ENCODE measurements at regions not wholly inside any gene's neighbourhood (a gene's known extent, or its start where the extent isn't known, plus 50 kb on each side); places are given as distances from the start of the nearest gene placed in this dataset.

- Mint-ChIP-seq H3K27me3 (ENCODE audit: low read depth in 2 of 2) (peaks cover 4 to 21% of the 10 kb centered on the region in 2 donors), H3K36me3 (no peaks in the 10 kb centered on the region), H3K4me3 (no peak overlapping the region), H3K9me3 (no peaks in the 10 kb centered on the region), H3K27ac (no peak overlapping the region), H3K4me1 (no peaks in the 10 kb centered on the region)
- H3K27me3 ChIP-seq (ENCODE audit: control insufficient read depth, insufficient read depth, low read length) = no peaks in the 10 kb centered on the region
- H3K27ac ChIP-seq (ENCODE audit: low read length) = no peak overlapping the region
- intact Hi-C loops (cut with micrococcal nuclease) = no loop called here
- ATAC-seq (no peak), DNase-seq (no peak)
- no peaks in the 10 kb centered on the region for H3K36me3 ChIP-seq (ENCODE audit: control insufficient read depth, insufficient read depth, low read length)
- no peak overlapping the region for H3K4me3 ChIP-seq (ENCODE audit: low read length)
- no peaks in the 10 kb centered on the region for H3K4me1 ChIP-seq (ENCODE audit: control insufficient read depth, insufficient read depth, low read length)
- no peaks in the 10 kb centered on the region for H3K9me3 ChIP-seq (ENCODE audit: control insufficient read depth, insufficient read depth, low read length)
- no peak for TF ChIP-seq CTCF (IDR thresholded peaks at IDR 0.05)
These were observed 103.3 kb upstream of the CPEB2 start for GRCh38 chr4:14898989-14899388.

GRCh38 chr4:14902342-14902741 lies 99.9 kb upstream of the CPEB2 start:
- DNase-seq (no peak), ATAC-seq (no peak)
- Histone ChIP-seq H3K9me3 (ENCODE audit: control insufficient read depth, insufficient read depth, low read length) (no peaks in the 10 kb centered on the region), H3K4me3 (ENCODE audit: low read length) (no peak overlapping the region), H3K4me1 (ENCODE audit: control insufficient read depth, insufficient read depth, low read length) (peaks cover 4% of the 10 kb centered on the region), H3K27ac (ENCODE audit: low read length) (no peak overlapping the region), H3K27me3 (ENCODE audit: control insufficient read depth, insufficient read depth, low read length) (no peaks in the 10 kb centered on the region), H3K36me3 (ENCODE audit: control insufficient read depth, insufficient read depth, low read length) (no peaks in the 10 kb centered on the region)
- Mint-ChIP-seq H3K9me3 (no peaks in the 10 kb centered on the region), H3K4me1 (peaks cover 6 to 14% of the 10 kb centered on the region in 2 donors), H3K4me3 (no peak overlapping the region), H3K36me3 (no peaks in the 10 kb centered on the region), H3K27ac (no peak overlapping the region), H3K27me3 (ENCODE audit: low read depth in 2 of 2) (peaks cover 4 to 15% of the 10 kb centered on the region in 2 donors)
- no peak for TF ChIP-seq CTCF (IDR thresholded peaks at IDR 0.05)
- 87% methylated on average over 3 of the region's 3 CpGs for WGBS (ENCODE audit: insufficient coverage)
- intact Hi-C loops (cut with micrococcal nuclease) = no loop called here

- H3K9me3 ChIP-seq (ENCODE audit: control insufficient read depth, insufficient read depth, low read length) = no peaks in the 10 kb centered on the region
- intact Hi-C loops (cut with micrococcal nuclease) = no loop called here
- peaks cover 4% of the 10 kb centered on the region for H3K4me1 ChIP-seq (ENCODE audit: control insufficient read depth, insufficient read depth, low read length)
- 100% methylated on average over 2 of the region's 2 CpGs for WGBS (ENCODE audit: insufficient coverage)
- peaks cover 6 to 14% of the 10 kb centered on the region in 2 donors for H3K4me1 Mint-ChIP-seq
- no peaks in the 10 kb centered on the region for H3K9me3 Mint-ChIP-seq
- H3K4me3 ChIP-seq (ENCODE audit: low read length) = no peak overlapping the region
- no peaks in the 10 kb centered on the region for H3K36me3 Mint-ChIP-seq
- H3K27ac ChIP-seq (ENCODE audit: low read length) = no peak overlapping the region
- no peak for TF ChIP-seq CTCF (IDR thresholded peaks at IDR 0.05)
- DNase-seq (no peak), ATAC-seq (no peak)
- no peaks in the 10 kb centered on the region for H3K27me3 ChIP-seq (ENCODE audit: control insufficient read depth, insufficient read depth, low read length)
- no peak overlapping the region for H3K27ac Mint-ChIP-seq
- H3K4me3 Mint-ChIP-seq = no peak overlapping the region
- peaks cover under 1 to 20% of the 10 kb centered on the region in 2 donors for H3K27me3 Mint-ChIP-seq (ENCODE audit: low read depth in 2 of 2)
- H3K36me3 ChIP-seq (ENCODE audit: control insufficient read depth, insufficient read depth, low read length) = no peaks in the 10 kb centered on the region
These were observed 99.0 kb upstream of the CPEB2 start for GRCh38 chr4:14903321-14903720.

GRCh38 chr4:14906805-14907204 lies 95.5 kb upstream of the CPEB2 start:
- DNase-seq (no peak), ATAC-seq (peak in 2 of 3 donors; percentile 10 to 35)
- H3K4me1 Mint-ChIP-seq = peaks cover 6 to 14% of the 10 kb centered on the region in 2 donors
- no peaks in the 10 kb centered on the region for H3K36me3 ChIP-seq (ENCODE audit: control insufficient read depth, insufficient read depth, low read length)
- no peaks in the 10 kb centered on the region for H3K9me3 ChIP-seq (ENCODE audit: control insufficient read depth, insufficient read depth, low read length)
- no peak for TF ChIP-seq CTCF (IDR thresholded peaks at IDR 0.05)
- peaks cover 4% of the 10 kb centered on the region for H3K4me1 ChIP-seq (ENCODE audit: control insufficient read depth, insufficient read depth, low read length)
- H3K27ac ChIP-seq (ENCODE audit: low read length) = no peak overlapping the region
- no peak overlapping the region for H3K4me3 ChIP-seq (ENCODE audit: low read length)
- H3K4me3 Mint-ChIP-seq = no peak overlapping the region
- H3K36me3 Mint-ChIP-seq = no peaks in the 10 kb centered on the region
- H3K27ac Mint-ChIP-seq = no peak overlapping the region
- no peaks in the 10 kb centered on the region for H3K27me3 ChIP-seq (ENCODE audit: control insufficient read depth, insufficient read depth, low read length)
- peaks cover 6 to 46% of the 10 kb centered on the region in 2 donors for H3K27me3 Mint-ChIP-seq (ENCODE audit: low read depth in 2 of 2)
- intact Hi-C loops (cut with micrococcal nuclease) = no loop called here
- no peaks in the 10 kb centered on the region for H3K9me3 Mint-ChIP-seq

All from natural killer cell (primary cell).